ENCODE measurements at regions not wholly inside any gene's neighbourhood (a gene's known extent, or its start where the extent isn't known, plus 50 kb on each side); places are given as distances from the start of the nearest gene placed in this dataset.
"Not testable (repeated sequence)": the region's sequence is repeated elsewhere in the genome, so short reads cannot be mapped to it uniquely, and the experiment has no call there.

GRCh38 chr12:91711925-91712324 lies 433.7 kb downstream of the BTG1 start:
- DNase-seq, result not testable (repeated sequence)

GRCh38 chr12:91706466-91706865 lies 439.2 kb downstream of the BTG1 start:
- DNase-seq, result no peak

- DNase-seq, result no peak
Observed at GRCh38 chr12:91704446-91704845, 441.2 kb downstream of the BTG1 start.

GRCh38 chr12:91703491-91704283 lies 442.0 kb downstream of the BTG1 start:
- no peak for DNase-seq

- DNase-seq, result no peak
Observed at GRCh38 chr12:91702843-91703425, 442.7 kb downstream of the BTG1 start.

GRCh38 chr12:91695964-91696363 lies 449.7 kb downstream of the BTG1 start:
- no peak for DNase-seq

GRCh38 chr12:91695406-91695805 lies 450.2 kb downstream of the BTG1 start:
- not testable (repeated sequence) for DNase-seq

- no peak for DNase-seq
Observed at GRCh38 chr12:91690531-91690930, 455.1 kb downstream of the BTG1 start.

- no peak for DNase-seq
Observed at GRCh38 chr12:91687052-91688017, 458.3 kb downstream of the BTG1 start.

GRCh38 chr12:91685917-91686316 lies 459.7 kb downstream of the BTG1 start:
- no peak for DNase-seq

GRCh38 chr12:91681751-91682150 lies 463.9 kb downstream of the BTG1 start:
- DNase-seq, result no peak

- DNase-seq, result no peak
Observed at GRCh38 chr12:91680864-91681263, 464.8 kb downstream of the BTG1 start.

- no peak for DNase-seq
Observed at GRCh38 chr12:91677556-91677955, 468.1 kb downstream of the BTG1 start.

- no peak for DNase-seq
Observed at GRCh38 chr12:91675401-91675800, 470.2 kb downstream of the BTG1 start.

GRCh38 chr12:91672130-91672529 lies 473.5 kb downstream of the BTG1 start:
- DNase-seq, result no peak

GRCh38 chr12:91667694-91668093 lies 478.0 kb downstream of the BTG1 start:
- DNase-seq, result no peak

- no peak for DNase-seq
Observed at GRCh38 chr12:91663744-91664143, 481.1 kb upstream of the DCN start.

- no peak for DNase-seq
Observed at GRCh38 chr12:91663310-91663709, 480.7 kb upstream of the DCN start.

- DNase-seq, result no peak
Observed at GRCh38 chr12:91662021-91662420, 479.4 kb upstream of the DCN start.

- DNase-seq, result no peak
Observed at GRCh38 chr12:91657032-91657431, 474.4 kb upstream of the DCN start.

GRCh38 chr12:91655966-91656365 lies 473.3 kb upstream of the DCN start:
- no peak for DNase-seq

GRCh38 chr12:91654087-91654486 lies 471.5 kb upstream of the DCN start:
- no peak for DNase-seq

GRCh38 chr12:91651728-91652127 lies 469.1 kb upstream of the DCN start:
- no peak for DNase-seq

- DNase-seq, result no peak
Observed at GRCh38 chr12:91643763-91644162, 461.1 kb upstream of the DCN start.
